GM21515 (cell line): ENCODE measurements at regions not wholly inside any gene's neighbourhood (a gene's known extent, or its start where the extent isn't known, plus 50 kb on each side); places are given as distances from the start of the nearest gene placed in this dataset.

Experiments
- ATAC-seq: cut with Tn5 transposase; IDR thresholded peaks from one replicate; pipeline ENCODE4 v1.9.1; 2021; ENCODE audit not compliant: unreplicated experiment

DNA sequence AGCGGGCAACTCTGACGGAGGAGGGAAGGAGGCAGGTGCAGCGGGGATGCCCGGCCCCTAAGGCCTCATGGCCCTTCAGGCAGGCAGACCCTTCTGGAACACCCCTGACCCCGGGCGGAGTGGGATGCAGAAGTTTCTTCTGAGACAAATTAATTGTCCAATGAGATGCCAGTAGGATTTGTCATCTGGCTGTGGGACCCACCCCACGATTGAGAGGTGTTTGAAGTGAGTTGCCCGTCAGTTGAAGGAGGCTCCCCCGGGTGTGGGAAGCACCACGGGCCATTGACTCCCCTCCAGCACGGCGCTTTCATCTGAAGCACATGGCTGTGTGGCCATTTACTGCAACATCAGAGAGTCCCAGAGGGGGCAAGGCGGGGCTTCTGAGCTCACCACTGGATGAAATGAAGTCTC lies 527.8 kb downstream of the BRD1 start:
- no peak for ATAC-seq

DNA sequence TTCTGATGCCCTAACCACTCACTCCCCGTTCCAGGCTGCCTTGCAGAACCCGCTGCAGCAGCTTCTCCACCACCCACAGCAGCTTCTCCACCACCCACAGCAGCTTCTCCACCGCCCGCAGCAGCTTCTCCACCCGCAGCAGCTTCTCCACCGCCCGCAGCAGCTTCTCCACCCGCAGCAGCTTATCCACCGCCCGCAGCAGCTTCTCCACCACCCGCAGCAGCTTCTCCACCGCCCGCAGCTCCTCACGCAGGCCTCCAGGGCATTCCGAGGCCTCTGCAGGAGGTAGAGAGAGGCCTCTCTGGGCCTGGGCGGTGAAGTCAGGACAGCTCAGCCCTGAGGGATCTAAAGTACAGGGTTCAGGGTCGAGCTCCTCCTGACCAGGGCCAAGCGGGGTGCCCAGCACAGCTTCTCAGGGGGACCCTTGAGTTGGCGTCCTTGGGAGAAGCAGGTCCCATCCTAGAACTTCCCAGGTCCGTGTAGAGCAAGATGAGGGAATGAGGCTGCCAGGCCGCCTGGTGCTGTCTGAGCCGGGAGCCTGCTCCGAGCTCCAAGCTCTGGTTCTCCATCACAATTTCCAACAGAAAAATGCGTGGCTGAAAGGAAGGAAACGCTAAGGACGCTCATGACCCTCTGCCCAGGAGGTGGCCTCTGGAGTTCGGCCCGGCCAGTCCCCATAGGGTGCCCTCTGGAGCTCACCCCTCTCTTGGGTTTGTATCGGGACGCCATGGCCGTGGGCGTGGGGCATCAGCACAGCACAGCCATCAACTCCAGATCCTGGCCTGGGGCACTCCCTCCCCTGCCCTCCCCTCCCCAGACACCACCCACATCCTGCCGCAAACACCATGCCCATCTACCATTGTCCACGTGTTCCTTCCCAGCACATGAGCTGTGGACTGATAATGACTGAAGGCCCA lies 528.6 kb downstream of the BRD1 start:
- ATAC-seq = no peak

DNA sequence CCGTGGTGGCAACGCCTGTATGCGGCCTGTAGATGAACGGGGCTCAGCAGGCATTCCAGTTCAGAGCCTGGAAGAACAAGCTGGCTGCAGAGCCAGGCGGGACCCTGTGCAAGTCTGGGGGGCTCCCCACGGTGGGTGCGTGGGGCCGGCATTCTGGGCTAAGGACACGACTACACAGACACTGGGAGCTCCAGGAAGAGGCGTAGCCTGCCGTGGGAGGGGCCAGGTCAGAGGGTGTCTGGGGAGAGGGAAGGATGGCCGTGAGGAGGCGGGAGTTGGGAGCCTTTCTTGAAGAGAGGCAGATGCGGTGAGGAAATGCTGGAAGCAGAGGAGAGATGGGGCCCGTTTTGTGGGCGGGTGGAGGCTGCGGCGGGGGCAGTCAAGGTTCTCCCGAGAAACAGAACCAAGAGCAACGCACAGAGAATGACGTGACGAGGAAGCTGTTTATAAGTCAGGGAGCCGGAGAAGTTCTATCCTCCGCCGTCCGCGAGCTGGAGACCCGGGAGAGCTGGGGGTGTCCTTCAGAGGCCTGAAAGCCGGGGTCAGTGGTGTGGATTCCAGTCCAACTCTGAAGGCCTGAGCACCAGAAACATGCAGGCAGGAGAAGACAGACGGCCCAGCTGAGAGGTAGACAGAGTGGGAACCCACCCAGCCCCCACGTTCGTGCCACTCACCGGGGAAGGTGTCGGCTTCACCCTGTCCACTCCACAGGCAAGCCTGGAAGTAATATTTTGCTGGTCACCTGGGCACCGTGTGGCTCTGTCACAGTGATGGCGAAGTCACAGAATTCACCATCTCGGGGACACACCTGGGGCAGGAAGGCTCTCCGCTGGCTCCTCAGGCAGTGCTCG lies 529.6 kb downstream of the BRD1 start:
- ATAC-seq = no peak

DNA sequence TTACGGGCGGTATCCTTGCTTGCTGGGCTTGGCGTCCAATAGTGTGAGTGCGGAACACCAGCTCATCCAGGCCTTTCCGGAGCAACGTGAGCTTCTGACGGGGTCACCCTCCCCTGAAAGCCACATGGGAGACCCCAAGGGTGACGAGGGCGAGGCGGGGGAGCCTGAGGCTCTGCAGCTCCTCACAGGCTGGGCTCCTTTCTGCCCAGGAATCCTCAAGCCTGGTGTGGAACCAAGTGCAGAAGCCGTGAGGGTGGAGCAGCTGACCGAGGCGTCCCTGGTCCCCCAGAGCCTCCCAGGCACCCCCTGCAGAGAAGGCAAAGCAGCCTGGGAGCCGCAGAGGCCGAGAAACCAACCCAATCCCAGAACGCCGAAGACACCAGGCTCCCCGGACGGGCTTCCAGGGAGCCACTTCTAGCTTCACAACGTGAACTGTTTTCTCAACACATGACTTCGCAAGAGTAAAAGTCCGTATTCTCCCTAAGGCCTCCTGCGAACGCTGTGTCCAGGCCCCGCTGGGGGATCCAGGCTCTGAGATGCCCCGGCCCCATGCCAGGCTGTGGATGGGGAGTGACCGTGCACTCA lies 530.3 kb downstream of the BRD1 start:
- no peak for ATAC-seq

DNA sequence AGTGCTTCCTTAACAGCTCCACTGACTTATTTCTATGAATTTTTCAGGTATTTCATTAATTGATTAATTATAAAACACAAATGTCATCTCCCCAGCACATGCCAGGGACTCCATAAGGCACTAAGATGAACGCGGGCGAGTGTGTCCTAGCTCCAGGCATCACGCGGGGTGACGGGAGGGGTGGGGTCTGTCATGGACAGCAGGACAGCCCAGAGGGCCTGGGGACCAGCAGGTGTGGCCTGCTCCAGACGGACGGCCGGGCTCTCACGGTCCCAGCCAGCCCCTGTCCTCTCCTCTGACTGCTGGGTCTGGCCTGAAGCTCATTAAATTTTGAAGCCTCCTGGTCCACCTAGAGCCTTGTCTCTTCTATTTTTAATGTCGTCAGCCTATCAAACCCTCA lies 531.1 kb downstream of the BRD1 start:
- ATAC-seq = no peak

DNA sequence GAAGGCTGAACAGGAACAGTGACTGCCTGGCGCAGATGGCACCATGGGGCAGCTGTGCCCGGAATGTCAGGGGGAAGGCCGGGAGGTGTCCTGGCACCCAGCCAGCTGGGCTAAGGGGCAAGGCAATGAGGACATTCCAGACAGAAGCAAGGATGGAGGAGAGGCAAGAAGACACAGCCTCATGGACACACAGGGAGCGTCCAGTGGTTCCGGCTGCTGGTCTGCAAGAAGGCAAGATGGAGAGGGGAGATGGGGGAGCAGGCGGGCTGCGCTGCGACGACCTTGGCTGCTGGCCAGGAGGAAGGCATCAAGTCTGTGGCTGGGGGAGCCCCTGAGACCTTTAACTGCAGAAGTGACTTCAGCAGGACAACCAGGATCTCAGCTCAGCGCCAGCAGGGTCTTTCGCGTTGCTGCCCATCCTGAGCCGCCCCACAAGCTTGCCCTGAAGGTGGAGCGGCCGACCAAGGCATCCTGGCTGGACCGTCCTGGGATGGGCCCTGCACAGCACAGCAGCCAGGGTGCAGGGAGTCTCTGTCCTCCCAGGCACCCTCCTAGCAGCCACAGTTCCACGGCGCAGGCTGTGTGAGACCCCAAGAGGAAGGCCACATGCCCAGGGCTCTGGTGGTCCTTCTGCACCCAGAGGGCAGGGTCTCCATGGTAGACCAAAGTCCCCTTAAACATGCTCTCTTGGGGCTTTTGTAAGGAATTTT lies 531.7 kb downstream of the BRD1 start:
- no peak for ATAC-seq

DNA sequence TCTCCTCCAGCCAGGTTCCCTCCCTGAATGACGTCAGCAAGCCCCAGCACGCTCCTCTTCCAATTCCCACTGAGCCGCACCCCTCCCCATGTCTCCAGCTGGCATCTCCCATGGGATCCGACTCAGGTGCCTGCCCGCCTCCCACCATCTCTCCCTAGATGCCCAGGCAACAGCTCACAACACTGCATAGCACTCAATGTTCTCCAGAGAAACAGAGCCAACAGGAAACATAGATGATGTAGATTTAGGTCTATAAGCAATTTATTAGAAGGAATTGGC lies 532.3 kb downstream of the BRD1 start:
- no peak for ATAC-seq

DNA sequence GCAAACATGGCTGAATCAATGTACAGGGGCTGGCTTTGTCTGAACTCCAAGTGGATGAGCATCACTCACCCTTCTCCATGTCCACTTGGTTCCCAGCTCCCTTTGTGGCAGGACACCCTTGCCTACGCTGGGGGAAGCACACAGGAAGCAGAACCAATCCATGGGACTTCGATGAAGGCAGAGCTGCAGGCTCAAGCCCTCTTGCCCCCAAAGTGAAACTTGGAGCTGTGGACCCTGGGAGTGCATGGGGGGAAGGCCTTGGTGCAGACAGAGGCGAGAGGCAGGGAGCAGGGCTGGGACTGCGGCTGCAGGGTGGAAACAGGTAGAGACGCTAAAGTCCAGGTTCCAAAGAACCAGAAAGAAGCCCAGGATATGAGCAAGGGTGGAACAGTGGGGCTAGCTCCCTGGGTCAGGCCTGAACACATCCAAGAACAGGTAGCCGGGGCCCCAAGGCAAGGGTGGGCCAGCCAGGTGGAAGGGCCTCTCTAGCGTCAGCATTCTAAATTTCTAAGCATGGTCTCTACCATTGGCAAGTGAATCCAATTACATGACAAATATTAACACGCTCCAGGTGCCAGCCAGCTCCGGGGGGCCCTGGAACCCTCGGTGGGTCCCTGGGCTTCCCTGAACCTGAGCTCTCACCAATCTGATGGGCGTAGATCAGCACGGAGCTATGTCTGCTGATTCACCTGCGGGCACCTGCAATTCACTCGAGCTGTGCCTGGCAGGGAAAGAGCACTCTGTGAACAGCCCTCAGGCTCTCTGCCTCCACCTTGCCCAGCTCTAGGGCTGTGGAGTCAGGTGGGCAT lies 532.8 kb downstream of the BRD1 start:
- no peak for ATAC-seq

DNA sequence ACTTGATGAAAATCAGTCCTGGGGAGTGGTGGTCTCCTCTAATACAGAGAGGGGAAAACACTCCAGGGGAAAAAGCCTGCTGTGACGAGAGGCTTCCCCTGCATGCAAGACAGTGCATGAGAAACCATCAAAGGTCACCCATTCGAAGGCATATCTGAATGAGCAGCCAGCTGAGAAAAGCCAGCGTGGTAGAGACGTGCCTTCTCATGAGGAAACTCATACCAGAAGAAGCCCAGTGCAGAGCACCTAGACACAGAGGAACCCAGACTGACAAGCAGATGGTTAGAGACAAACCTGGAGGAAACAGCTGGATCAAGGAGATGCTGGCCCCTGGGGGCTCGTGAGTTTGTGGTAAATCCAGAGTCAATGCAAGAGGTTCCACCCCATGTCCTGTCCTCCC lies 534.8 kb downstream of the BRD1 start:
- no peak for ATAC-seq

DNA sequence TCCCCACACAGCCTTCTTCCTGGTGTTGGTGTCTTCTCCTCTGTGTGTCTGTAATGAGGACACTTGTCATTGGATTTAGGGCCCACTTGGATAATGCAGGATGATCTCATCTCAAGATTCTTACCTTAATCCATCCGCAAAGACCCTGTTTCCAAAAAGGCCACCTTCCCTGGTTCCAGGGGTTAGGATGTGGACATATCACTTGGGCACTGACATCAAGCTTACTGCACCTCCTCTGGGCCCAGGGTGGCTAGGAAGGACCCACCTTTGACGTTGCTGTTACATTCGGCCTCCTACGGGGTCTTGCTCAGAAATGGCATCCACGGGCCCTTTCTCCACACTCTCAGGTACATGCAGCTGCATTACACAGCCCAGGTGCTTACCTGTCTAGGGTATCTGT lies 535.9 kb downstream of the BRD1 start:
- ATAC-seq = no peak

DNA sequence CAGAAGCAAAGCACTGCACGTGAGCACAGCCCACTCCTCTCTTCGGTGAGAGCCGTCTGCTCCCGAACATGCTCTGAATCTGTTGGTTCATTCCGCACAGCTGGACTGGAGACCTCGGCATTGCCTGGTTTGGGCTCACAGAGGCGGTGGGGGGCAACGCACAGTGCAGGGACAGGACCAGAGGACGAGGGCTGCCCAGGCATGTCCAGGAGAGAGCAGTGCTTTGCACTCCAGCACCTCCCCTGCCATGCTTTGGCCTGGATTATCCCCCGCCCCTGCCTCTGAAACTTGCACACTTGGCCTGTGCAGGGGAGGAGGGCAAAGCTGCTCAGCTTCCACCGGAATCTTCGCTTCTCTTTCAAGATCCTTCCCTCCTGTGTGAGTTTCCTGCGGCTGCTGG lies 536.5 kb downstream of the BRD1 start:
- no peak for ATAC-seq

DNA sequence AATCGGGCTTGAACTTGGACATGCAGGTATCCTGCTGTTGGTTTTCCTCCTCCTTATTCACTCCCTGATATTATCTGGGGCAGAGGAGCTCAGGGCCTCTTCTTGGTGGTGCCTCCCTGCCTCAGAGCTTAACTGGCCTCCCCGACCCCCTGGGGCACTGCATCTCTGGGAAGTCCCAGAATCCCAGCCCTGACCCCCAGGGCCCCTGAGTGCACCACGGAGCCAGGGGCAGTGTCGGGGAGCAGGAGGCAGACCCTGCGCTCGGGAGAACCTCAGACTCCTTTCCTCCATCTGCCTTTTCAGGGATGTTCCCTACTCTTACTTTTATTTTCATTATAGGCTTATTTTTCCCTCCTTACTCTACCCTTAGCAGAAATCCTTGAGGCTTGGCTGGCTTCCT lies 537.0 kb downstream of the BRD1 start:
- ATAC-seq = no peak

DNA sequence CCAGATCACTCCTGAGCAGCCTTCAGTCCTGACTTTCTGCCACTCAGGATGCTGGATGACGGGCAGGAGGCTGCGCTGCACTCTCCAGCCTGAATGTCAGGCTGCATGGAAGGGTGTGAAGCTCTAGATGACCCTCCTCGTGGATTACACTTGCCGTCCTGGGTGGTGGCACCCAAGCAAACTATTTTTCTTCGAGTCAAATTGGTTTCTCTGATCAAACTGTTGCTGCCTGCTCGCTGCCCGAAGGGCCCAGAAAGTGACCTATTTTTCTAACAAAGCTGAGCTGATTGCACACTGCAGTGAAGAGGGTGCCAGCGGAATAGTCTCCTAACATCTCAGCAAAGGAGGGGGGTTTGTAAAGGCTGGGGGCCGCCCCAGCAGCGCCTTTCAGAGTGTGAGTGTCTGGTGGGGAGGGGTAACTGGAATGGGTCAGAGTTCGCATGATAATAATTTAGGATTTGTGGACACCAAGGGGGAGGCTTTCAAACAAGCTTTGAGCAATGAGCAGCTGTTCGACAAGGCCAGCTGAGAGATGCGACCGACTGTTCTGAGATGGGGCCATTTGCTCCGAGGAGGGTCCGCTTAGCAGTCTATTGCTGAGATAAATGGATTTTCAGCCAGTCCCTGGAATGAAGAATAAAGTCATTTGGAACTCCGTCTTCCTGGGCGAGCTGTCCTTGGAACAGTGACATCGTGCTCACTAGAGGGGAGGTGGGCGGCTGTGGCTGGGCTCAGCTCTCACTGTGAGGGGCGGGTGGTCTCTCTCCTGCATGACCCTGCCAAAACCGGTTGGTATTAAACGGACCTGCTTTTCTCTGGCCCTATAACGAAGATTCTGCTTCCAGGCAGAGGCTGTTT lies 537.6 kb downstream of the BRD1 start:
- ATAC-seq = no peak

DNA sequence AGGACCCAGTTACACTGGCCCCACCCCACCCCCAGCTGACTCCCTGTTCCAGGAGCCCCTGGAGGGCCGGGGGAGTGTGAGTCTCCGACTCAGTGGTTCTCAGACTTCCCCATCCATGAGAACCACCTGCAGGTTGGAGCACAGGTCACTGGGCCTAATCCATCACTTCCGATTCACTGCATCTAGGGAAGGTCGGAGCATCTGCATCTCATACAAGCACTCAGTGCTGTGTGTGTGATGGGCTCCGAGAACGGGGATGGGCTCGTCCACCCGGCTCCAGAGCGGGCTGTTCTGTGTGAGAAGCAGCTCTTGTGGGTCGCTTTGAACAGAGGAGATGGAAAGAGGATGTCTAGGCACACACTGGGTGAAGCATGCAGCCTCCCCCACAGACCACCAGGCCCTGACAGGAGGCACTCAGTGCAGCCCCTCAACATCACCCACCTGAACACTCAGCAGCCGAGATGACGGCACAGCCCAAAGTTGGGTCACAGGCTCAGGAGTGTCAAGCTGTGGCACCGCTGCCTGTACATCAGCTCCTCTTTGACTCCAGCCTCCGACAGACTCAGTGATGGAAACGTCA lies 541.4 kb downstream of the BRD1 start:
- no peak for ATAC-seq

DNA sequence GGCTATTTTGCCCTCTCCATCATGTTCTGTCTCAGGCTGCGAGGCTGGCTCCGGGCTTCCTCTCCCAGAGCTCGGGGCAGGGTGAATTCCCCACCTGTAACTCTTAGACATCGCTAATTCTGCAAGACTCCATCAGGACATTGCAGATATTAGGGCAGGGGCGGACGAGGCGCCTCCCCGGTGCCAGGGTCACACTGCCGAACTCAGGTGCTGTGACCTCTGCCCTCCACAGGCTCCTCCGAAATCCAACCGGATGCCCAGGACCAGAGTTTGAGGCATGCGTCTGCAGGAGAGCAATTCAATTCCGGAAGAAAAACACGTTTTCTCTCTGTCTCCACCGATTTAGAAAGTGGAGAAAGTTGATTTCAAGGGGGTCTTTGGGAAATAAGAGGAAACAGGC lies 542.7 kb downstream of the BRD1 start:
- no peak for ATAC-seq

DNA sequence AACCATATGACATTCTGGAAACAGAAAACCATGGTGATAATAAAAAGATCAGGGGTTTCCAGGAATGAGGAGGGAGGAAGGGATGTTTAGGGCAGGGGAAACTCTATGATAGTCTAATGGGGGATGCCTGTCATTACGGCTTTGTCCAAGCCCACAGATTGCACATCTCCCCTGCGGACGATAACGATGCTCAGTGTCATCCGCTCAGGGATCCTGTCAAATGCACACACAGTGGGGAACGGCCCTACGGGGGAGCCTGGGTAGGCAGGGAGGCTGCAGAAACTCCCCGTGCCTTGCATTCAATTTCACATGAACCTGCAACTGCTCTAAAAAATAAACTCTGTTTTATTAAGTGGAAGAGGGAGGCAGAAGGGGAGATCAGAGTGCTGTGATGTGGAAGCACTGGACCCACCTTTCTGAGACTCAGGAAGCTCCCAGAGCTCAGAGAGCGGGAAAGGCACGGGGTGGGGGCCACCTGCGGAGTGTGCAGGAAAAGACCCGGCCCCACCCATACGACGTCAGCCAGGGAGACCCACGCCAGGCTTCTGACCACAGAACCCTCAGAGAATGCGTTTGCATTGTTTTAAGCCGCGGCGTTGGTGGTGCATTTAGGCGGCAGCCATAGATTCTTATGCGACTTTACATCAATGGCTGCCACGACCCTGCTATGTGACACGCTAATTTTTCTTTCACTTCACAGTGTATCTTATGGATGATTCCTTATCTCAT lies 543.5 kb downstream of the BRD1 start:
- ATAC-seq = no peak

DNA sequence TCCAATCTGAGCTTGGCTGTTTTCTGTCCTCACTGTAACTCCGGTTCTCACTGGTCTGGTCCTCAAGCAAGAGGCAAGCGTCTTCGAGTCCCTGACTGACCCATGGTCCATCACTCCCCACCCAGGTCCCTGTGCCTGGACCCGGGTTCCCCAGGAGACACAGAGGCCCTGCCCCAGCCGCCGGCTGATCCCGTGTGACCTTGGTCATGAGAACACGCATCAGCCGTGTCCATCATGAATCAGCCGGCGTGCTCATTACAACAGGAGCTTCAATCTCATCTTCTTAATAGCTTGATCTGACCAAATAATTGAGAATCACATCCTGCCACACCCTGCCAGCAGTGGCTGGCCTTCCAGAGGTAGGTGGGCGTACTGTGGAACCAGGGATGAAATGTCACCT lies 545.1 kb downstream of the BRD1 start:
- no peak for ATAC-seq

DNA sequence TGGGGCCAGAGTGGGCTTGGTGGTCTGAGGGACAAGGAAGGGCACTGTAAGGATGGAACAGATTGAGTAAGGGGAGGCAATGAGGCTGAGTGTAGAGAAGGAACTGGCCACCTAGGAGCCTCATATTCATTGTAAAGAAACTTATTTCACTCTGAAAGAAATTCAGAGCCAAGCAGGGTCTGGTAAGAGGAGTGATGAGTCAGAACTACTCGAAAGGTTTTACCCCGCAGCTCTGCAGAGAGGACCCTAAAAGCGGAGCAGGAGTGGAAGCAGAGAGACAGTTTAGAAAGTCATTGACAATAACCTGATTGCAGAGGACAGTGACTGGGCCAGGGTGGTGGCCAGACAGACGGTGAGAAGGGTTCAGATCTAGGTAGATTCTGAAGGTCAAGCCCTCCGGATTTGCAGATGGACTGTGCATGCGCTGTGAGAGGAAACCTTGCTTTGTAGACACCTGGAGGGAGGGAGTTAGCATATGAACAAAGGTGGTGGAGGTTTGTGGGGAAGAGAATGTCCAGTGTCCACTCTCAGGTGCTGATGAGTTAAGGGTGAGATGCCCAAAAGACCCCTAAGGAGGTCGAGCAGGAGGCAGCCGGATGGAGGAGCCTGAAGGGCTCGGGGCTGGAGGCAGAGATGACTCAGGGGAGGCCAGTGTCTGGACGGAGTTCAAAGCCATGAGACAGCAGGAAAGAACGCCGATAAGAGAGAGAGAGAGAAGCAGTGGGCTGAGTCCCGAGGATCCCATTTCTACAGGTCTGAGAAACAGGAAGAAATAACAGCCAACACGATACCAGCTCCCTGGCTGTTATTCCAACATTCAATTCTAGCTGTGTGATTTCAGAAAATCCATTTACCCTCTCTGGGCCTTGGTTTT lies 546.0 kb downstream of the BRD1 start:
- ATAC-seq = no peak
